ENCODE measurements at regions not wholly inside any gene's neighbourhood (a gene's known extent, or its start where the extent isn't known, plus 50 kb on each side); places are given as distances from the start of the nearest gene placed in this dataset.

DNA sequence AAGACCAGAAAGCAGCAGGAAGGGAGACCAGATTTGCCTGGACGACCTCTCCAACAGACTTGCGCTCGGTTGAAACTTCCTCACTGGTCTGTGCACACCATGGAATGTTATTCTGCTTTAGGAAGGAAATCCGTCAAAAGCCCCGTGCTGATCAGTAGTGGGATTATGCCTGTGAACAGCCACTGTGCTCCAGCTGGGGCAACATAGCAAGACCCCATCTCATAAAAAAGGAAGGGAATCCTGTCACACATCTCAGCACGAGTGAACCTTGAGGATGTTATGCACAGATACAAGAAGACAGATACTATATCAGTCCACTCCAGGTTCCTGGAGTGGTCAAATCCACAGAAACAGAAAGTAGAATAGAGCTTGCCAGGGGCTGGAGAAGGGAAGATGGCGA lies 86.9 kb upstream of the FOXC1 start:
- no peaks in the 10 kb centered on the region for H3K9me2 ChIP-seq (ENCODE audit: insufficient read depth)
- H3F3A ChIP-seq (ENCODE audit: insufficient read depth) = no peaks in the 10 kb centered on the region
- WGBS, 2 experiments (ENCODE audit: low coverage in 1 of 2, low lambda C conversion rate in 2 of 2, missing lambda C conversion rate in 2 of 2) = 57 to 59% methylated on average over 7 of the region's 7 CpGs
- in situ Hi-C loops (cut with MboI) = no loop called here
- no peaks in the 10 kb centered on the region for H3K36me3 ChIP-seq (ENCODE audit: low read depth)
- H3K4me1 ChIP-seq (ENCODE audit: insufficient read depth) = peaks cover 9% of the 10 kb centered on the region; the same call in 1 of the 2 replicates
- no peaks in the 10 kb centered on the region for H3K9me3 ChIP-seq (ENCODE audit: low read depth)
- TF ChIP-seq EZH2 (IDR thresholded peaks at IDR 0.05; ENCODE audit: insufficient read depth, poor library complexity, severe bottlenecking) = no peak
- TF ChIP-seq EZH2phosphoT487 (IDR thresholded peaks at IDR 0.05; ENCODE audit: insufficient read depth, low read depth) = no peak
- H3K79me2 ChIP-seq (ENCODE audit: insufficient read depth) = no peaks in the 10 kb centered on the region
- no peak overlapping the region for H3K4me3 ChIP-seq
- no peaks in the 10 kb centered on the region for H4K20me1 ChIP-seq (ENCODE audit: insufficient read depth)
- peaks cover 9% of the 10 kb centered on the region; the same call in 1 of the 2 replicates for H3K27me3 ChIP-seq (replicated peaks; ENCODE audit: insufficient read depth)
- H3K27ac ChIP-seq = no peak overlapping the region
- H3K9ac ChIP-seq = no peak overlapping the region
- DNase-seq = no peak
- H3K4me2 ChIP-seq (ENCODE audit: unreplicated experiment) = no peak overlapping the region
- H2AFZ ChIP-seq = no peak overlapping the region

DNA sequence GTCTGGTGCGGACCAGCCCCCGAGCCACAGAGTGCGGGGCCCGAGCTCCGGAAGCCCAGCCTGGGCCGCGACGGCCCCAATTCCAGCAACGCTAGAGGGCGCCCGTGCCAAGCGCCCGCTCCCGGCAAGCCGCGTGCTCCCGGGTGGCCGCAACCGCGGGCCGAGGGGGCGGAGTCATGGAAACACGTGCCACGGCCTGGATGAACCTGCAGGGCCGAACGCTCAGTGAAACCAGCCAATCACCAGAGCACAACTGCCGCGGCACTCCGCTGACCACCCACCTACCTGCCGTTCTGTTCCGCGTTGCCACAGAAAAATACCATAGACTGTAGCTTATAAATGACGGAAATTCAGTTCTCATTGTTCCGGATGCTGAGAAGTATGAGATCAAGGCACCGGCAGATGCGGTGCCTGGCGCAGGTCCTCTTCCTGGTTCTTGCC lies 85.7 kb upstream of the FOXC1 start:
- DNase-seq = peak; percentile 80
- peaks cover 9% of the 10 kb centered on the region; the same call in 1 of the 2 replicates for H3K4me1 ChIP-seq (ENCODE audit: insufficient read depth)
- in situ Hi-C loops (cut with MboI) = no loop called here
- no peaks in the 10 kb centered on the region for H3K9me3 ChIP-seq (ENCODE audit: low read depth)
- TF ChIP-seq EZH2 (IDR thresholded peaks at IDR 0.05; ENCODE audit: insufficient read depth, poor library complexity, severe bottlenecking) (no peak), EZH2phosphoT487 (IDR thresholded peaks at IDR 0.05; ENCODE audit: insufficient read depth, low read depth) (no peak)
- H3F3A ChIP-seq (ENCODE audit: insufficient read depth) = no peaks in the 10 kb centered on the region
- H3K9me2 ChIP-seq (ENCODE audit: insufficient read depth) = no peaks in the 10 kb centered on the region
- H3K27me3 ChIP-seq (replicated peaks; ENCODE audit: insufficient read depth) = peaks cover 9% of the 10 kb centered on the region; the same call in 1 of the 2 replicates
- no peaks in the 10 kb centered on the region for H3K36me3 ChIP-seq (ENCODE audit: low read depth)
- H2AFZ ChIP-seq = peak overlapping the region; percentile 51
- H3K4me3 ChIP-seq = peak overlapping the region; percentile 39; the same call in 1 of the 2 replicates
- WGBS, 2 experiments (ENCODE audit: low coverage in 1 of 2, low lambda C conversion rate in 2 of 2, missing lambda C conversion rate in 2 of 2) = 11 to 13% methylated on average over 36 to 37 of the region's 37 CpGs
- H3K9ac ChIP-seq = no peak overlapping the region
- no peaks in the 10 kb centered on the region for H3K79me2 ChIP-seq (ENCODE audit: insufficient read depth)
- peak overlapping the region; percentile 27 for H3K4me2 ChIP-seq (ENCODE audit: unreplicated experiment)
- H4K20me1 ChIP-seq (ENCODE audit: insufficient read depth) = no peaks in the 10 kb centered on the region
- no peak overlapping the region for H3K27ac ChIP-seq

DNA sequence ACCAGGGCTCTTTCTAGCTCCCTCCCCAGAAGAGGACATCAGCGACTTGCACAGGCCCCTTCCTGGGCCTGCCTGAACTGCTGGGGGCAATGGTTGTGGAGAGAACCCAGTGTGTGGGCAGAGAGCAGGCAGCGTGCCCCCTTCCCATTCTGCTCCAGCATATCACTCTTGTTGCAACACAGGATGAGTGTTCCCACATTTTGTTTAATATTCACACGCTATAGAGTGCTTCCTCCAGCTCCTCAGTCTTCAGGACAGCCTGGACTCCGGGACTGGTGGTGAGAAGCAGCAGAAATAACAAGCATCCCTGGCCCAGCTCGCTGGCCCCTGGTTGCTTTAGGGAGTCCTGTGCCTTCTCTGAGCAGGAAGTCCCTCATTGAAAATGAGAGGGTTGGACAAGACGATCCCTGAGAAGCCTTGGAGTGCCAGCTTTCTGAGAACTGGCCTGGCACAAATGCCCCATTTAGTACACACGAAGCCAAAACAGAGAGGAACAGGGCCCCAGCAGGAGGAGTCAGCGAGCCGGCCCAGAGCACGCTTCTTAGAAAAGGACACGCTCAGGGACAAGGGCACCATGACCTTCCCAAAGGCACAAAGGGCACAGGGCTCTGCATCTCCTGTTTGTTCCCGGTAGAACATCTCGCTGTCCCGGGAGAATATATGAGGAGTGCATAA lies 84.2 kb upstream of the FOXC1 start:
- H3K9ac ChIP-seq = no peak overlapping the region
- peaks cover 9% of the 10 kb centered on the region; the same call in 1 of the 2 replicates for H3K4me1 ChIP-seq (ENCODE audit: insufficient read depth)
- peaks cover 9% of the 10 kb centered on the region; the same call in 1 of the 2 replicates for H3K27me3 ChIP-seq (replicated peaks; ENCODE audit: insufficient read depth)
- no peak for DNase-seq
- H4K20me1 ChIP-seq (ENCODE audit: insufficient read depth) = no peaks in the 10 kb centered on the region
- H3F3A ChIP-seq (ENCODE audit: insufficient read depth) = no peaks in the 10 kb centered on the region
- no peaks in the 10 kb centered on the region for H3K79me2 ChIP-seq (ENCODE audit: insufficient read depth)
- no peaks in the 10 kb centered on the region for H3K9me2 ChIP-seq (ENCODE audit: insufficient read depth)
- WGBS, 2 experiments (ENCODE audit: low coverage in 1 of 2, low lambda C conversion rate in 2 of 2, missing lambda C conversion rate in 2 of 2) = 81 to 83% methylated on average over 14 of the region's 14 CpGs
- H3K36me3 ChIP-seq (ENCODE audit: low read depth) = no peaks in the 10 kb centered on the region
- H3K27ac ChIP-seq = no peak overlapping the region
- in situ Hi-C loops (cut with MboI) = no loop called here
- no peaks in the 10 kb centered on the region for H3K9me3 ChIP-seq (ENCODE audit: low read depth)
- H3K4me3 ChIP-seq = no peak overlapping the region
- no peak overlapping the region for H2AFZ ChIP-seq
- no peak overlapping the region for H3K4me2 ChIP-seq (ENCODE audit: unreplicated experiment)
- no peak for TF ChIP-seq EZH2phosphoT487 (IDR thresholded peaks at IDR 0.05; ENCODE audit: insufficient read depth, low read depth)
- TF ChIP-seq EZH2 (IDR thresholded peaks at IDR 0.05; ENCODE audit: insufficient read depth, poor library complexity, severe bottlenecking) = no peak

DNA sequence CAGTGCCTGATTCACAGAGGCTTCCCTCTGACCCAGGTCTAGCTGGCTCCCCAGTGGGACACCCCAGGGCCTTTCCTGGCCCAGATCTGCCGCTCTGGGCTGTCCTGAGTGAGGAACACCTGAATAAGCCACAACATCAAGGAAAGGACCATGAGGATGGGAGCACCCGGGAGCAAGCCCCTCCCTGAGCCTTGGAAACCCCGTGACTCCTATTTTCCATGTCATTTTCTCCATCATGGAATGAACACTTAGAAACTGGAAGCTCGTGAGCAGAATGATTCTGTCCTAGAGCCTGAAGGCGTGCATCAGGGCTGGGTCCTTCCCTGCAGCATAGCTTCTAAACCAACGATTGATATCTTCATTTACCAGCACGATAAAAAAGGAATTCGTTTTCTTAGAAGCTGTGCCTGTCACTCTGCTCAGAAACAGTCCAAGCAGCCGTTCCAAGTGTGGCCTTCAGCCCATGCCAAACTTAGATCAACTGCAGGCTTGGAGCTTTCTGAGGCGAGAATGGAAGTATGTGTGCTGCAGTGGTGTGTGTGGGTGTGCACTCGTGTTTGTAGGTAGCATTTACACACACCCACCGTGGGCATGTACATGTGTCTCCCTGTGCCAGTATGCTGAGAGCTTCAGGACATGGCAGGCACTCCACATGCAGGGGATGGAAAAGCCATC lies 83.2 kb upstream of the FOXC1 start:
- peak; percentile 9 for DNase-seq

More for the DNA sequence above, 83.2 kb upstream of the FOXC1 start:
- H3K9me2 ChIP-seq (ENCODE audit: insufficient read depth) = no peaks in the 10 kb centered on the region
- no peak overlapping the region for H3K27ac ChIP-seq
- no peaks in the 10 kb centered on the region for H3K9me3 ChIP-seq (ENCODE audit: low read depth)
- no peaks in the 10 kb centered on the region for H4K20me1 ChIP-seq (ENCODE audit: insufficient read depth)
- no peak overlapping the region for H3K4me2 ChIP-seq (ENCODE audit: unreplicated experiment)
- no peaks in the 10 kb centered on the region for H3K79me2 ChIP-seq (ENCODE audit: insufficient read depth)
- H3K4me3 ChIP-seq = no peak overlapping the region
- peaks cover 9% of the 10 kb centered on the region; the same call in 1 of the 2 replicates for H3K4me1 ChIP-seq (ENCODE audit: insufficient read depth)
- no peak for TF ChIP-seq EZH2phosphoT487 (IDR thresholded peaks at IDR 0.05; ENCODE audit: insufficient read depth, low read depth)
- no peak for TF ChIP-seq EZH2 (IDR thresholded peaks at IDR 0.05; ENCODE audit: insufficient read depth, poor library complexity, severe bottlenecking)
- H3K27me3 ChIP-seq (replicated peaks; ENCODE audit: insufficient read depth) = peaks cover 9% of the 10 kb centered on the region; the same call in 1 of the 2 replicates
- no peaks in the 10 kb centered on the region for H3F3A ChIP-seq (ENCODE audit: insufficient read depth)
- in situ Hi-C loops (cut with MboI) = no loop called here
- H3K36me3 ChIP-seq (ENCODE audit: low read depth) = no peaks in the 10 kb centered on the region
- 26 to 27% methylated on average over 12 of the region's 12 CpGs for WGBS, 2 experiments (ENCODE audit: low coverage in 1 of 2, low lambda C conversion rate in 2 of 2, missing lambda C conversion rate in 2 of 2)
- peak overlapping the region; percentile 29; the same call in 1 of the 2 replicates for H2AFZ ChIP-seq
- H3K9ac ChIP-seq = no peak overlapping the region
